HG03571 (cell line): ENCODE measurements at regions not wholly inside any gene's neighbourhood (a gene's known extent, or its start where the extent isn't known, plus 50 kb on each side); places are given as distances from the start of the nearest gene placed in this dataset.

ENCODE experiments used
- ATAC-seq: cut with Tn5 transposase; IDR thresholded peaks from one replicate; pipeline ENCODE4 v1.9.1; 2021; ENCODE audit not compliant: unreplicated experiment

DNA sequence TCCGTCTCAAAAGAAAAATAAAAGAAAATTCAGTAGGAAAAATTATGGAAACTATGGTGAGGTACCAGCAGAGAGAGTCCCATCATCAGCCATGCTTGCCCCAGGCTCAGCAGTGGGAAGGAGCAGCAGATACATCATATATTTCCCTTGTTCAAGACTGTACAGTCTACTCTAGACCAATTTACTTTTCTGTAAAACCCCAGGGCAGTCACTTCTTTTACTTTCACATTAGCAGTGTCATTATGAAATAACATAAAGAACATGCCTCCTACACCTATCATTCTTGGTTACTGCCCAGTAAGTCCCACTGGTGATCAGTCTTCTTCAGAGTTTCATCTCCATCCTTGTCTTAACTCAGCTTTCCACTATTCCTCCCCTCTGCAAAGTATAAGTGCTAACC is 1145.0 kb downstream of the MAT2B start:
- no peak for ATAC-seq

DNA sequence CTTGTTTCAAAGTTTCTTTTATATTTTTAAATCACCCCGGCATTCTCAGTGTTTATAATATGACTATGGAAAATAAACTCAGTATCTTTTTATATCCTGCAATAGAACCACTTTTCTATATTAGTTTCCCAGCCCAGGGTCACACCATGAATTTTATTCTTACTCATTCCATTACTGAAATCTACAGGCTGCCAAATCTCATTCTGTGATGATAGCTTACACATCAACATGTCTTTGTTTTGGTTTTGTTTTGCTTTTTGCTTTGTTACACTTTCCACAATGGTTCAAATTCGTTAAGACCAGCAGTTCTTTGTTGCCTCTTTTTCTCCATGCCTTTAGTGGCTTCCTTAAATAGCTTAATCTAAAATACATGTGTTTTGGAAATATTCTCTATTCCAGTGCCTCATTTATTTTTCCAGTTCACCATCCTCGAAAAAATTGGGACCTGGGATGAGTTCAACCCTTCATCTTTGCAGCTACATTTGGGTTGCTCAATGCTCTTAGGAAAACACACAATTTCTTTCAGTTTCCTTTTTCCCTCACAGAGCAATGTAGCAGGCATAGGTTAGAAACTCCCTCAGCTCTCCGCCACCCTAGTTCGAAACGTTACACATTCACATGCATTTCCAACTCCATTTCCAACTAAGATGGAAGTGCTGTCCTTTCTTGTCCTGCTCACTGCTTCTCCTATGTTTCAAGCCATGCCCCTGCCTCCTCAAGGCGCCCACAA is 1146.3 kb downstream of the MAT2B start:
- ATAC-seq: no peak

DNA sequence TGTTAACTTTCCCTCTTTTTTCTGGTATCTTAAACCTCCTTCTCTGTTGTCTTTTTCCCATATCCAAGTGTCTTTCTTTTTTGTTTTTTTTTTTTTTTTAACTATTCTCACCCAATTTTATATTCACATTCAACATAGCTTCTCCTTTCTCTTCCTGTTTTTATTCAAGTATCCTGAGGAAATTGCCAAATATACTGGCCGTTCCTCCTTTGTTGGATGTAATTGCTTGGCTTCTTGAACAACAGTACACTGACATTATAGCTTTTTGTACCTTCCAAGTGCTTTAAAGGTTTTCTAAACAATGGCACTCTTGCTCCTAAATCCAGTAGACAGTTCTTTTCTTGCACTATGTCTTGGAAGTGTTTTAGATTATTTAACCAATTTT is 1146.8 kb downstream of the MAT2B start:
- no peak for ATAC-seq

DNA sequence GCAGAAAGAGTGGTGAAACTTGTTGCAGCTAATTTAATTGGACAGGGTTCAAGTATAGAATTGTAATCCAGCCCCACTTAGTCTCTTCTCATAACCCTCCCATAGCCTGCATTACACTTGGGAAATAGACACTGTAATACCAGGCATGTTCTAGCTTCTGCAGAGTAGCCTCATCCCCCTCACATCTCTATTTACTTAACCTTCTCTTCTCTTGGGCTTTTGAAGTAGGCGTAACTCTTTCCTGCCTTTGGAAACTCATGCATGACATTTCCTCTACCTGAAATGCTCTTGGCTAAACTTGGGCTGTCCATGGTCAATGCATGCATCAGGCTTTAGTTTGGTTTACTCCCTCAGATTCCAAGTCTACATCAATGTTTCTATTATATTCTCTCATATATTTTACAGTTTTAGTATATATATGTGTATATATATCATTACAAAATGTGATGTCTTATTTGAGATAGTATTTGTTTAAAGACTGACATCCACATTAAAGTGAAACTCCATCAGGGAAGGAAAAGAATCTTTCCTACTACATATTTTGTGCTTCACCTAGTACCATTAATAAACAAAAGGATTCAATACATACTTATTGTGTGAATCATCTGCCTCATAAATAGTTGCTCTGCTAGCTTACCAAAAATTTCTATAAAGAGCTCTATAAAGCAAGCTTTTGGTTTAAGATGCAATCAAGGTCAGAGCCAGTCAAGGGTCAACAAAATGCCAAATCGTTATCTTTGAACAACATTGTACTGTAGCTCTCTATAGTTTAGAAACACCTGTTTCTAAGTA is 1158.0 kb downstream of the MAT2B start:
- ATAC-seq: no peak

DNA sequence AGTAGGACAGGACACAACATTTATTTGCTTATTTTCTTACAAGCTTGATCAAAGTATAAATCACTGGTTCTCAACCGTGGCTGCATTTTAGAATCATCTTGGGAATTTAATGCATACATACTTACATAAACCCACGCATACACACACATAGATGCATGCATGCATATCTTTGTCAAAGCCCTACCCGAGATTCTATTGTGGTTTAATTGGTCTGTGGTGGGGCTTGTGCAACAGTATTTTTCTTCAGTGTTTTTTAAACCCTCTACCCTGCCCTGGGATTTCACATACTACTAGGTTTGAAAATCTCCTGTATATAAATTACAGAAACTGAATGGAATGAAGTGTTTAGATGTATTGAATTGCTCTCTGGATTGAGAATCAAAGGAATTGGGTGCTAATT is 1166.2 kb downstream of the MAT2B start:
- no peak for ATAC-seq

DNA sequence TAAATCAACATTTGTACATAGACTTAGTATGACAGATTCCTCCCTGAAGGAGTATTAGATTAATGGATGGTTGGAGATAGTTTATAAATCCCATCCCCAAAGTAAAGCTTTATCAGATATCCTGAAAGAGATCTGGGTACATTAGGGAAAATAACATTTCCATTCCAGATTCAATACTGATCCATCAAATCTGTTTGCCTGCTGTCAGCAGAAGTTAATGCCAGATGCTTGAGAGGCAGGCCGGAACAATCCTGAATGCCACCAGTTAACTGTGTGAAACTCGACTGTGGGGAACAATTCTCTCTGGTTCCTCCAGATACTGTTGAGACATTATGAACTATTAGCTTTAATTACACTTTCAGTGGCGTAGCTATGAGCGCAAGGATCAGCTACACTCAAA is 1166.8 kb downstream of the MAT2B start:
- no peak for ATAC-seq

DNA sequence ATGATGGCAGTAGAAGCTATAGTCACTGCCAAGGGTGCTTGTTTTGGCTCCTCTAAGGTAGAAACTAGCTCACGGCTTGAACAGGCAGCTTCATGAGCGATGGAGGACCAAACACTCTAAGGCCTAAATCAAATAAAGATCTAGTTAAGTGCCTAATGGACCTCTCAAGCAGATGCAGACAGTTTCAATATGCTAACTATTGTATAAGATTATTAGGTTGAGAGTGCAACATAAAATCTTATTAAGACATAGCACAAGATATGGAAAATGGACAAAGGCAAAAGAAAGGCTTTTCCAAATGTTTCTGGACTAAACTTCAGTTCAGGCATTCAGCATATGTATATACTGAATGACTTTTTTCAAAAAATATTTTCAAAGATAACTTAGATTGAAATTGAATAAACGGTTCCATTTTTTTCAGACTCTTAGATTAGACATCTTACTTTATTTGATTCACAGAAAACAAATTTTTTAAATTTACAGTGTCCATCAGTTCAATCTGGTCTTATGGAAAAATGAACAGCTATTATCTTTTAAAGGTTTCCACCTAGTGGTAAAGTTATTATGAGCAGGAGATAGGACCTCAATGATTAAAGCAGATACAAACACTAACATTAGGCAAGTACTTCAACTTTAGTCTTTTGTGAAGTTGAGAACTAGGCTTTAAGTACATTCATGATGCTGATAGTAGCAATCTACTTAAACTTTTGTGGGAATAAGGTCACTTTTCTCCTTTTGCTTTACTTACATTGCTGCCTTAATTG is 1167.7 kb downstream of the MAT2B start:
- no peak for ATAC-seq

DNA sequence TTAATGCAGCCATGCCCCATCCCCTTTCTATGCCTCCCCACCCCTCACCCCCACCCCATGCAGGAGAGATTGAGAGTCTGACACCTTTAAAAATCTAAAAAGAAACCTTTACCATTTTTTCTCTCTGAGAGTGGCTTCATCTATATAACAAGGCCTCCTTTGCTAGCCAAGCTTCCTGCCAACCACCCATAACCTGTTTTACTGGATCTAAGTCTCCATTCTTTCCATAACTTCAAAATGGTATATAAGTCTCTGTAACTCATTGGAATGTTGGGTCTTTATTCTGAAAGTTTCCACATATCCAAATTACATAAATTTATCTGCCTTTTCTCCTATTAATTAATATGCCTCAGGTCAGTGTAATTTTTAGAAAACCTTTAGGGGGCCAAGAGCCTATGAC is 1174.0 kb downstream of the MAT2B start:
- no peak for ATAC-seq

DNA sequence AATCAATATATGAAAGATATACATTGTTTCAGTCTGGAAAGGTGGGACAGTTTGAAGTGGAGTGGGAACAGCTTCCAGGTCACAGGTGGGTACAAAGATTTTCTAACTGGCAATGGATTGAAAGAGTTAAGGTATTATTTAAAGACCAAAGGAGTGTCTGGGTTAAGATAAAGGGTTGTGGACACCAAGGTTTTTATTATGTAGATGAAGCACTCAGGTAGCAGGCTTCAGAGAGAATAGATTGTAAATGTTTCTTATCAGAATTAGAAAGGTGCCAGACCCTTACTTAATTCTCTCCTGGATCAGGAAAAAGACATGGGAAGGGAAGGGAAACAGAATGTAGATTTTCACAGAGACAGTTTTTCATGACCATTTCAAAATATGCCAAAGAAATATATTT is 1174.8 kb downstream of the MAT2B start:
- ATAC-seq: no peak

DNA sequence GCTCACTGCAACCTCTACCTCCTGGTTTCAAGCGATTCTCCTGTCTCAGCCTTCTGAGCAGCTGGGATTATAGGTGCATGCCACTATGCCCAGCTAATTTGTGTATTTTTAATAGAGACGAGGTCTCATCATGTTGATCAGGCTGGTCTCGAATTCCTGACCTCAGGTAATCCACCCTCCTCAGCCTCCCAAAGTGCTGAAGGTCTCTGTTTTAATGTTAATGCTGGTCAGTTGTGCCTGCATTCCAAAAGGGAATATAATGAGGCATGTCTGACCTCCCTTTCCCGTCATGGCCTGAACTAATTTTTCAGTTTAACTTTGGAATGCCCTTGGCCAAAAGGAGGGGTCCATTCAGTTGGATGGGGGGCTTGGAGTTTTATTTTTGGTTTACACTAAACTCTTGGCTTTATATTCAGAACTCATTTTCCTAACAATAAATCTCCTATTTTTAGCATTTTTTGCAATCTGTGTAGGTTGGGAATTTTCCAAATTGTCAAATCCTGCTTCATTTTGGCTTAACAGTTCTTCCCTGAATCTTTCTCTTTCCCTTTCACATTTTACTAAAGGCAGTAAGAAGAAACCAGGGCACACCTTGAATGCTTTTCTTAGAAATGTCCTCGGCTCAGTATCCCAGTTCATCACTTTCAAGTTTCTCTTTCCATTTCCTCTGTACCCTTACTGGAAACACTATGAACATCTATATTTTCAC is 1175.5 kb downstream of the MAT2B start:
- no peak for ATAC-seq

DNA sequence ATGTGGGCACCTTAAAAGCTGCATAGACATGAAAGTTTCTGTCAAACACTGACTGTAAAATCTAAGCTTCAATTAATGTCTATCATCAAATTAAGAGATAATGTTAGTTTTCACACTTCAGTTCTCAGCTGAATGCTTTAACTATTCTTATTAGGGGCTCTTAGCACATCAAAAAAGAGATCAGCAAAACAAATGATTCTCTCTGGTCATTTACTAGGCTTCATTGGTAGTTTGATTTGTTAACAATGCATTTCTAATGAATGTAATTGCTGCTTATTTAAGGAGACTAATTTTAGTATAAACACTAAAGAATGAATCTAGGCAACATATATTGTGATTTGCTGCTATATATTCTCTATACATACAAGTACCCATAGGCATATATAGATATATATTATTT is 1182.0 kb downstream of the MAT2B start:
- no peak for ATAC-seq

DNA sequence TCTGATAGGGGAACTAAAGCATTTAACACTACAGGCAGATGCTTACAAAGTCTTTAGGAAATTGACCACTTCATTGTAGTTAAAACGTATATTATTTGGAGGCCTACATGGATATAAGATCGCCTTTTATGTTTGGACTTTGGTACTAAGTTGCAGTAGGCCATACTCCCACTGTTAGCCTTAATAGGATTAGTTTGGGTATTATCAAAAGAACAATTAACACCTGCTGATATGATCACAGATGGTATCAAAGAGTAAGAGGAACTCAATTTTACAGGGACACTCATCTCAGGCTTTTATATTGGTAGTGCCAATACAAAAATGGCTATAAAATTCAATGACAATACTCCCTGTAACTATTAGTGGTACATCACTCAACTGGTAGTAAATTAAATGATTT is 1183.0 kb downstream of the MAT2B start:
- ATAC-seq: no peak

DNA sequence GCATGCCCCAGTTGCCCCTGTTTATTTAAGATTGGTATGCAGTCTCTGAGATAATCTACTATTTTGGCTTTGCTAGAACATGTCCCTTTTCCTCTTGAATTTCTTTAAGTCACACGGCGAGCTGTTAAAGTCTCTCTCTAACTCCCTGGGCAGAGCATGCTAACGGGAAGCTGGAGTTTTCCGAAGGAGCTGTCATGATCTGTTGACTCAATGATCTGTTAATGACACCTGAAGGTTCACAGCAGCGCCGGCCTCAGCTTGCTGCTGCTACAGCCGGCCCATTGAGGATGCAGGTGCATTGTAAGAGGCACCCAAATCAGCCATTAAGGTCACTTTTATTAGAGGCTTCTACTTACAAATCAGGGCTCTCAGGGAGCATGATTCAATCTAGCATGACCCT is 1203.4 kb downstream of the MAT2B start:
- ATAC-seq: no peak

DNA sequence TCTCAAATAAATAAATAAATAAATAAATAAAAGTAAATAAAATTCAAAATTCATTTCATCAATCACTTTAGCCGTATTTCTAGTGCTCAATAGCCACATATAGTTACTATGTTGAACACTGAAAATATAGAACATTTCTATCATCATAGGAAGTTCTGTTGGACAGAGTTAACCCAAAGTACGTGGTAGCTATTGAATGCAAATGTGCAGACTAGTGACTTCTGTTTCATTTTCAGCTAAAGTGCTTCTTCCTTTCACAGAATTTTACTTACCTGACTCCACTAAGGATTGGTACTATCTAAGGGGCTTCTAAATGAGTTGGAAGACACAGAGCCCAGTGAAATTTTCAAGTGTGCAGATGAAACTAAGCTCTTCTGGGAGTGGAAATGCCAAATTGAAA is 1208.3 kb downstream of the MAT2B start:
- no peak for ATAC-seq

DNA sequence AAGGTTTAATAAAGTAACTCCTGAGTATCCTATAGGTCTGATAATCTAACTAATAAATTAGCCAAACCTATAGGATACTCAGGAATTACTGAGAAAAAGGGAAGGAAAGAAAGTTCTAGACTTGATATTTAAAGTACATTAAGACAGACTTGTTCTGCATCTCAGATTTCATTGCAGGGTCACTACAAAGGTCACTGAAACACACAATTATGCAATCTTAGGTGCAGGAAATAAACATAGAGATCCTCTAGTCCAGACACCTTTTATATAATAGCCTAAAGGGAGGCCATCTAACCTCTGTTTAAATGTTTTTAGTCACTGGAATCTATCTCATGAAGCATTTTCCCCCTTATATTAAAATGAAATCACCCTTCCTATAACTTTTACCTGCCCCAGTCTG is 1215.7 kb downstream of the MAT2B start:
- no peak for ATAC-seq

DNA sequence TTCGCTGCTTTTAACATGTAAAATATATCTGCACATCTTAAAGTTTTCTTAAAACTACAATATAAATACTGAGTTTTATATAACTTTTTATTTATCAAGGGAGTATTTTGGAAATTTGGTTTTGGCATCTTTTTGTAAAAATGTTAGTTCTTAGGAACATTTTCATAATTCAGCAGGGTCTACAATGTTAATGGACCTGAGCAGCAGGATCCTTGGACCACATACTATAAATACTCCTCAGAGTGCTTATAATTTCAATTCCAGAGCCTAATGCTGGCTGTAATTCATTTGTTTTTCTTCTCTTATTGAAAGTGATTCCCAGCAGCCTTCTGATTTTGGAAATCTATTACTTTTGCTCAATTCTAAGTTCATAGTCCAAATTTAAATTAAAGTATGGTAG is 1216.2 kb downstream of the MAT2B start:
- no peak for ATAC-seq

DNA sequence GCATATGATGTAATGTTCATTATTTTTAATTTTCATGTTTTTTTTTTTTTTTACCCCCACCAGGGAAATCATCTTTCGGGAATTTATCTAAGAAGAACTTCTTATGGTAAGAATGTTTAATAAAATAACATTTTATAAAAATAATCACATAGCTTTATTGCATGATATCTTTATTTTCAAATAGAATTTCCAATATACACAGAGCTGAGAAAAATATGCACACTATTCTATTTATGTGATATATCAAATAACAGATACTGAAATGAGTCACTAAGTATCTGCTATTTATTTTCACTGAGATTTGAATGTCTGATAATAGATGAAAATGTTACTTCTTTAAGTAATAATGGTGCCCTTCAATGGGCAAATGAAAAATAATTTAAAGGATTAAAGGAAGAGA is 1217.3 kb downstream of the MAT2B start:
- ATAC-seq: no peak

DNA sequence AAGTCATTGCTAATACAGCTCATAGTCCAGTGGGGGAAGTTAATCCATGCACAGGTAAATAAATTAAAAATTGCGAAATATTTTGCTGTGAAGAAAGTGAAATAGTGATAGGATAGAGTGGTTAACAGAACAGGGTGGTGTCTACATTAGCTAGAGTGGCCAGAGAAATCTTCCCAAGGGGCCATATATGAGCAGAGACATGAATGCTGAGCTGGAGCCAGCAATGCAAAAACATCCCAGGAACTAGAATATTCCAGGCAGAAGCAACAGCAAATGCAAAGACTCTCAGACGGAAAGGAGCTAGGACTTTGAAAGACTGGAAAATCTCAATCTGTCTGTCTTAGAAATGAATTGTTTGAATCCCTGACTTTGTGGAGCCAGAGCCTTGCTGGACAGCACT is 1221.6 kb downstream of the MAT2B start:
- no peak for ATAC-seq

DNA sequence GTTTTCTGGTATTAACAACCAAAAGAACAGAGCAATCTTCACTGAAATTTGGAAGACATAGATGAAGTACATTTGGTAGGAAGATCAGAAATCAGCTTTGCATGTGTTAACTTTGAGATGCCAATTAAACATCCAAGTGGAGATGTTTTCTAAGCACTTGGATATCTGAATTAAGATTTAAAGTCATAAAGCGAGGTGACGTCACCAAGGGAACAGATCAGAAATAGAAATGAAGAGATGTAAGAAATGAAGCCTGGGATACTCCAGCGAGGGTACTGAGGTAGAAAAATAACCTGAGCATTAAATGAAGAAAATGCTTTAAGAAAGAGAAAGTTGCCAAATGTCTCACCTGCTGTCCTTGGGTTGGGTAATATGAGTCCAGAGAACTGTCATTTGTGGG is 1223.3 kb downstream of the MAT2B start:
- no peak for ATAC-seq

DNA sequence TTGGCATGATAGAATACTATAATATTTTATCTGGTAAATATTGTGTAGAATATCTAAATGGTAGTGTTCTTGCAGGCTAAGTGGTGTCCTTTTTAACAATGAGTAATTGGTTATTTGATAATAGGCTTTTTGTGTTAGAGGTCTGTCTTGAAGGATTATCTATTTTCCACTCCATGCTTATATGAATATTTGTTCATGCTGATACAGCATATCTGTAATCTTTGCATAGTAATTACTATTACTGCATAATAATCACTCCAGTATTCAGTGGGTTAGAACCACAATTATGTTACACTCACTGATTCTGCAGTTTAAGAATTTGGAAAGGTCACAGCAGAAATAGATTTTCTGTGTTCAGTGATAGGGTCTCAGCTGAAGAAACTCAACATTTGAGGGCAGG is 1229.9 kb downstream of the MAT2B start:
- no peak for ATAC-seq

DNA sequence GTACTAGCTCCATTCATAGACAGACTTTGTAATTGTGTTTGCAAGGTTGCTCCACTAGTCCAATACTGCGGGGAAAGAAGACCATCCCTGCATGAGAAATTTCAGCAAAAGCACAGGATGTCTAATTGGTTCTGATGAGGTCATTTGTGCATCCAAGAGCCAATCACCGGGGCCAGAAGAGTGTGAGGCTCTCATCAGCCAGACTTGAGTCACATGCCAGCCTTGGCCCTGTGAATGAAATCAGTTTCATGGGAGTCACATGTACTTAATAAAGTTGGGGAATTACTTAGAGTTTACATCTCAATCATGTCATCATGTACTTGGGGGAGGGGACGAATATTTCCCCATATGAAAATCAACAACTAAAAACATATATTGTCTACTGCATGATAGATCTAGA is 1236.0 kb downstream of the MAT2B start:
- ATAC-seq: peak; percentile 27
